Smooth muscle cell (in vitro differentiated cells): ENCODE measurements at regions not wholly inside any gene's neighbourhood (a gene's known extent, or its start where the extent isn't known, plus 50 kb on each side); places are given as distances from the start of the nearest gene placed in this dataset.
"Not testable (repeated sequence)": the region's sequence is repeated elsewhere in the genome, so short reads cannot be mapped to it uniquely, and the experiment has no call there.

Experiments
- DNase-seq: peaks from one replicate; lab custom pipeline; 2025; ENCODE audit not compliant: unreplicated experiment; lab: John Stamatoyannopoulos, UW
- H2AFZ ChIP-seq: fragments of 200-600 bp; sonication (generic); 2 replicates; pipeline ENCODE4 v1.6.0; 2016; ENCODE audit warnings: antibody characterized with exemption, low read depth, mild to moderate bottlenecking
- H3F3A ChIP-seq: fragments of 200-600 bp; sonication (generic); 2 replicates; pipeline ENCODE4 v1.6.0; 2017; ENCODE audit warnings: antibody characterized with exemption, low read depth
- H3K27ac ChIP-seq: fragments of 200-600 bp; sonication (generic); 2 replicates; pipeline ENCODE4 v1.5.1; 2016; ENCODE audit warnings: low read depth, mild to moderate bottlenecking
- H3K27me3 ChIP-seq: fragments of 200-600 bp; sonication (generic); 2 replicates; pipeline ENCODE4 v1.6.1; 2016; ENCODE audit warnings: low read depth, mild to moderate bottlenecking
- H3K36me3 ChIP-seq: fragments of 200-600 bp; sonication (generic); 2 replicates; pipeline ENCODE4 v1.5.1; 2016; ENCODE audit warnings: low read depth
- H3K4me1 ChIP-seq: fragments of 200-600 bp; sonication (generic); 2 replicates; pipeline ENCODE4 v1.5.1; 2016; ENCODE audit warnings: low read depth
- H3K4me2 ChIP-seq: fragments of 200-600 bp; sonication (generic); 2 replicates; pipeline ENCODE4 v1.6.0; 2016; ENCODE audit warnings: mild to moderate bottlenecking
- H3K4me3 ChIP-seq: fragments of 200-600 bp; sonication (generic); 2 replicates; pipeline ENCODE4 v1.5.1; 2016; ENCODE audit warnings: mild to moderate bottlenecking
- H3K79me2 ChIP-seq: fragments of 200-600 bp; sonication (generic); 2 replicates; pipeline ENCODE4 v1.6.0; 2016; ENCODE audit warnings: low read depth, mild to moderate bottlenecking
- H3K9ac ChIP-seq: fragments of 200-600 bp; sonication (generic); 2 replicates; pipeline ENCODE4 v1.6.0; 2016; ENCODE audit warnings: low read depth
- H3K9me3 ChIP-seq: fragments of 200-600 bp; sonication (generic); replicated peaks from 2 replicates; pipeline ENCODE4 v1.5.1; 2016; ENCODE audit warnings: low read depth
- H4K20me1 ChIP-seq: fragments of 200-600 bp; sonication (generic); 2 replicates; pipeline ENCODE4 v1.6.0; 2016; ENCODE audit warnings: low read depth
- WGBS: methylation state at CpG from one replicate; pipeline ENCODE4 v1.1.7; 2016; ENCODE audit warnings: low lambda C conversion rate; 5-methylcytosine and 5-hydroxymethylcytosine counted together
- TF ChIP-seq, protein P1 (sequence below): fragments of 200-600 bp; sonication (generic); IDR thresholded peaks from 2 replicates; pipeline ENCODE4 v1.5.1; 2017; ENCODE audit warnings: borderline replicate concordance, mild to moderate bottlenecking, antibody characterized with exemption; ENCODE audit not compliant: insufficient read depth, poor library complexity, severe bottlenecking

DNA sequence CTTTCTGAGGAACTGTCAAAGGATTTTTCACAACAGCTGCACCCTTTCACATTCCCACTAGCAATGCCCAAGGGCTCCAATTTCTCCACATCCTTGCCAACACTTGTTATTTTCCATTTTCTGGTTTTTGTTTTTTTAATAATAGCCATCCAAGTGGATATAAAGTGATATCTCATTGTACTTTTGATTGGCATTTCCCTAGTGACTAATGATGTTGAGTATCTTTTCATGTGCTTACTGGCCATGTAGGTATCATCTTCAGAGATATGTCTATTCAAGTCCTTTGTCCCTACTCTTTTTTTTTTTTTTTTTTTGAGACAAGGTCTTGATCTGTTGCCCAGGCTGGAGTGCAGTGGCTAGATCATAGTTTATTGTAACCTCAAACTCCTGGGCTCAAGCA, 115.8 kb upstream of the HAND1 start:
- Histone ChIP-seq H4K20me1 (no peaks in the 10 kb centered on the region), H3K79me2 (no peaks in the 10 kb centered on the region), H3K4me2 (no peak overlapping the region), H2AFZ (no peak overlapping the region), H3K9me3 (no peaks in the 10 kb centered on the region), H3K4me1 (peaks cover 4% of the 10 kb centered on the region), H3K4me3 (no peak overlapping the region), H3K27me3 (no peaks in the 10 kb centered on the region), H3K27ac (peak overlapping the region; percentile 77), H3K9ac (no peak overlapping the region), H3F3A (peaks cover 6% of the 10 kb centered on the region), H3K36me3 (no peaks in the 10 kb centered on the region)
- TF ChIP-seq, protein P1, sequence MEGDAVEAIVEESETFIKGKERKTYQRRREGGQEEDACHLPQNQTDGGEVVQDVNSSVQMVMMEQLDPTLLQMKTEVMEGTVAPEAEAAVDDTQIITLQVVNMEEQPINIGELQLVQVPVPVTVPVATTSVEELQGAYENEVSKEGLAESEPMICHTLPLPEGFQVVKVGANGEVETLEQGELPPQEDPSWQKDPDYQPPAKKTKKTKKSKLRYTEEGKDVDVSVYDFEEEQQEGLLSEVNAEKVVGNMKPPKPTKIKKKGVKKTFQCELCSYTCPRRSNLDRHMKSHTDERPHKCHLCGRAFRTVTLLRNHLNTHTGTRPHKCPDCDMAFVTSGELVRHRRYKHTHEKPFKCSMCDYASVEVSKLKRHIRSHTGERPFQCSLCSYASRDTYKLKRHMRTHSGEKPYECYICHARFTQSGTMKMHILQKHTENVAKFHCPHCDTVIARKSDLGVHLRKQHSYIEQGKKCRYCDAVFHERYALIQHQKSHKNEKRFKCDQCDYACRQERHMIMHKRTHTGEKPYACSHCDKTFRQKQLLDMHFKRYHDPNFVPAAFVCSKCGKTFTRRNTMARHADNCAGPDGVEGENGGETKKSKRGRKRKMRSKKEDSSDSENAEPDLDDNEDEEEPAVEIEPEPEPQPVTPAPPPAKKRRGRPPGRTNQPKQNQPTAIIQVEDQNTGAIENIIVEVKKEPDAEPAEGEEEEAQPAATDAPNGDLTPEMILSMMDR: no peak
- no peak for DNase-seq

DNA sequence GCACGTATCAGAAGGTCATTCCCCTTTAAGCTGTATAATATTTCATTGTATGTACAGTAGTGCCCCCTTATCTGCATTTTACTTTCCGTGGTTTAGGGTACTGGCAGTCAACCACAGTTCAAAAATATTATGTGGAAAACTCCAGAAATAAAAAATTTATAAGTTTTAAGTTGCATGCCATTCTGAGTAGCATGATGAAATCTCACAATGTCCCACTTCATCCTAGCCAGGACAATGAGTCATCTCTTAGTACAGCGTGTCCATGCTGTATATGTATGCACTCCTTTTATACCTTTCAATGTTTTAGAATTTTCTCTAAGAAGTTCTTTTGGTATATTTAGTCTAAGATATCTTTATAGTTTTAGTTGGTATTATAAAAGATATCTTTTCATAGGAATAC, 115.0 kb upstream of the HAND1 start:
- H3K27me3 ChIP-seq: no peaks in the 10 kb centered on the region
- H3K4me1 ChIP-seq: peaks cover 4% of the 10 kb centered on the region
- peak overlapping the region; percentile 77 for H3K27ac ChIP-seq
- H3K9ac ChIP-seq: peak overlapping the region; percentile 61
- TF ChIP-seq, protein P1: no peak
- no peaks in the 10 kb centered on the region for H3K9me3 ChIP-seq
- no peak overlapping the region for H3K4me3 ChIP-seq
- DNase-seq: no peak
- H3K36me3 ChIP-seq: no peaks in the 10 kb centered on the region
- H3K4me2 ChIP-seq: peak overlapping the region; percentile 55
- no peaks in the 10 kb centered on the region for H4K20me1 ChIP-seq
- 27% methylated on average over 3 of the region's 3 CpGs for WGBS
- H3F3A ChIP-seq: peaks cover 6% of the 10 kb centered on the region
- H2AFZ ChIP-seq: no peak overlapping the region
- no peaks in the 10 kb centered on the region for H3K79me2 ChIP-seq

DNA sequence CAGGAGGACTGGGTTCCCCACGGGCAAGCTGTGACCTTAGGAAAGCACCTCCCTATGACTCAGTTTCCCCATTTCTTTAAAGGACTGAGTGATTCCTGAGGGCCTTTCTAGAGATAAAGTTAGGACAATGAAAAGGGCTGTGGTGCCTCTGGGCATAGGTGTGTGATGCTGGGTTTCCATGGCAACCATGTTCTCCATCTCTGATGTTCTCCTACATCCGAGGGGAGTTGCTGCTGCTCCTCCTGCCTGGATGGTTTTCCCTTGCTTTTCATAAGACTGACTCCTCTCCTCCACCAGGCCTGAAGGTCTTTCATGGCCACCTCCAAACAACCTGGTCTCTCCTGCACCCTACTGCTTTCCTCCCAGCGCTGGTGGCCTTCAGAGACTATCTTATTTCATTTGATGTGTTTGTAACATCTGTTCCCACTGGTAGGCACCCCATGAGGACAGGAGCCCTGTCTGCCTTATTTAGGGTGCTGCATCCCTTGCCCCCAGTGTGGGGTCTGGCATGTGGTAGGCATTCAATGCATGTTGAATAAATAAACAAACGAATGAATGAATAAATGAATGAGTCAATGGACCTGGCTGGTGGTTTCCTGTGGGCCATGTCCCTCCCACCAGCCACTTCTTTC, 112.2 kb upstream of the HAND1 start:
- no peak overlapping the region for H3K4me2 ChIP-seq
- no peaks in the 10 kb centered on the region for H4K20me1 ChIP-seq
- H2AFZ ChIP-seq: no peak overlapping the region
- H3K4me1 ChIP-seq: peaks cover 4% of the 10 kb centered on the region
- H3K4me3 ChIP-seq: no peak overlapping the region
- TF ChIP-seq, protein P1: no peak
- WGBS: 89% methylated on average over 4 of the region's 4 CpGs
- no peak overlapping the region for H3K9ac ChIP-seq
- no peak for DNase-seq
- no peaks in the 10 kb centered on the region for H3K79me2 ChIP-seq
- H3K27ac ChIP-seq: no peak overlapping the region
- no peaks in the 10 kb centered on the region for H3K9me3 ChIP-seq
- no peaks in the 10 kb centered on the region for H3K27me3 ChIP-seq
- H3F3A ChIP-seq: peaks cover 19% of the 10 kb centered on the region
- H3K36me3 ChIP-seq: no peaks in the 10 kb centered on the region

- no peaks in the 10 kb centered on the region for H3K27me3 ChIP-seq
- no peaks in the 10 kb centered on the region for H3K9me3 ChIP-seq
- H3K4me2 ChIP-seq: no peak overlapping the region
- H3K4me1 ChIP-seq: peaks cover 4% of the 10 kb centered on the region
- TF ChIP-seq, protein P1: no peak
- H3K36me3 ChIP-seq: no peaks in the 10 kb centered on the region
- no peak for DNase-seq
- 97% methylated on average over 4 of the region's 4 CpGs for WGBS
- H3K79me2 ChIP-seq: no peaks in the 10 kb centered on the region
- H3K27ac ChIP-seq: no peak overlapping the region
- no peak overlapping the region for H3K4me3 ChIP-seq
- H2AFZ ChIP-seq: no peak overlapping the region
- H3F3A ChIP-seq: peaks cover 19% of the 10 kb centered on the region
- H4K20me1 ChIP-seq: no peaks in the 10 kb centered on the region
- H3K9ac ChIP-seq: no peak overlapping the region
Observed at GRCh38 chr5:154589511-154589910, 111.5 kb upstream of the HAND1 start.

- not testable (repeated sequence) for DNase-seq, H3K9ac ChIP-seq, H3K27me3 ChIP-seq, H3K27ac ChIP-seq, H3K4me2 ChIP-seq, H3K4me1 ChIP-seq, H4K20me1 ChIP-seq, H3K79me2 ChIP-seq, H3K36me3 ChIP-seq, H3K9me3 ChIP-seq, H3K4me3 ChIP-seq, H2AFZ ChIP-seq
- H3F3A ChIP-seq: peaks cover 19% of the 10 kb centered on the region
- 96% methylated on average over 7 of the region's 7 CpGs for whole genome bisulfite sequencing
Observed at GRCh38 chr5:154588833-154589425, 110.9 kb upstream of the HAND1 start.
